GM18861 (cell line): ENCODE measurements at regions not wholly inside any gene's neighbourhood (a gene's known extent, or its start where the extent isn't known, plus 50 kb on each side); places are given as distances from the start of the nearest gene placed in this dataset.
"Not testable (repeated sequence)": the region's sequence is repeated elsewhere in the genome, so short reads cannot be mapped to it uniquely, and the experiment has no call there.

ENCODE experiments used
- ATAC-seq: cut with Tn5 transposase; IDR thresholded peaks from one replicate; pipeline ENCODE4 v1.9.1; 2021; ENCODE audit not compliant: unreplicated experiment

DNA sequence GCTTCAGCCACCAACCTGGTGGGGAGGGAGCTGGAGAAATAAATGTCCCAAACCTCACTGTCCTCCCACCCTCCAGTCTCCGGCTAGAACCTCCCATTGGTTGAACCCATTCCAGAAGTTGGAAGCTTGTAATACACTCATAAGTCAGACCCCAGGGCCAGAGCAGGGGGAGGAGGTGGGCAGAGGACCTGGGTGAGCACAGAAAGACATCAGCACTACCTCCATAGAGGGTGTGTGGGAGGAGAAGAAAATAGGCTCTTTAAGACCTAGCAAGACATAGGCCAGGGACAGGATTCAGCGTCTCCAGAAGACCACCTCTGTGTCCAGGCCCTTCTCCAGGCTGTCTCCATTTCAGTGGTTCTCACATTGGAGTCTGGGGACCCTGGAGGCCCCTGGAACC is 73.3 kb upstream of the TOP1 start:
- ATAC-seq = no peak

- ATAC-seq = not testable (repeated sequence)
Measured at GRCh38 chr20:40955826-40956225, 72.8 kb upstream of the TOP1 start.

- no peak for ATAC-seq
Measured at GRCh38 chr20:40956542-40957264, 71.9 kb upstream of the TOP1 start.

DNA sequence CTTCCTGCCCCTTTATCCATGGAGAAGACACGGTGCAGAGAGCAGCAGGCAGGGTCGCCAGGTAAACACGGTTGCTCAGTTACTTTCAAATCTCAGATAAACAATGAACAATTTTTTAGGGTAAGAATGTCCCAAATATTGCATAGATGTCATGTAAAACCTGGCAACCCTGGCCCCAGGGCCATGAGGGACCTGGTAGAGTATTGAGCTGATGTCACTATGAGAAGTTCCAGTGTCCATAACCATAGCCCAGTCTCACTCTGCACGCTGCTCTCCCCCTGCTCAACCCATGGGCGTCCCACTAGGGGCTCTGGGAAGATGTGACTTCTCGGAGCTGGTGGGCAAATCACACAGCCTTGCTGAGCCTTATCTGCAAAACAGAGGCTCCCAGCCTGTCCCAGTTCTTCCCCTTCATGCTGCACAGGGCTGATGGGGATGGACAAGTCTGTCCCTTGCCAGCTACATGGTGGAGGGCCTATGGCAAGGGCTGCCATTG is 71.3 kb upstream of the TOP1 start:
- ATAC-seq = no peak

DNA sequence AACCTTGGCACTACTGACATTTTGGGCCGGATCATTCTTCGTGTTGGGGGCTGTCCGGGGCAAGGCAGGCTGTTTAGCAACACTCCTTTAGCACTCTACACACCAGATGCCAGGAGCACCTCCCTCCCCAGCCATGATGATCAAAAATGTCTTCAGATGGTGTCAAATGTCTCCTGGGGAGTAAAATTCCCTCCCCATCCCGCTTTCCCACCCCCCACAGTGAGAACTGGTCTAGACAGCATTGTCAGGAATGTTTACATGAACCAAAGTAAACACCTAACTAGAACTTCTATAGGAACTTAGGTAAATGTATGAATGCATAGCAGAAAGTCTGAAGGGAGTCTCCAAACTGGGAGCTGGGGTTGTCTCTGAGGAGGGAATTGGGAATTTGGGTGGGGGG is 70.0 kb upstream of the TOP1 start:
- no peak for ATAC-seq

DNA sequence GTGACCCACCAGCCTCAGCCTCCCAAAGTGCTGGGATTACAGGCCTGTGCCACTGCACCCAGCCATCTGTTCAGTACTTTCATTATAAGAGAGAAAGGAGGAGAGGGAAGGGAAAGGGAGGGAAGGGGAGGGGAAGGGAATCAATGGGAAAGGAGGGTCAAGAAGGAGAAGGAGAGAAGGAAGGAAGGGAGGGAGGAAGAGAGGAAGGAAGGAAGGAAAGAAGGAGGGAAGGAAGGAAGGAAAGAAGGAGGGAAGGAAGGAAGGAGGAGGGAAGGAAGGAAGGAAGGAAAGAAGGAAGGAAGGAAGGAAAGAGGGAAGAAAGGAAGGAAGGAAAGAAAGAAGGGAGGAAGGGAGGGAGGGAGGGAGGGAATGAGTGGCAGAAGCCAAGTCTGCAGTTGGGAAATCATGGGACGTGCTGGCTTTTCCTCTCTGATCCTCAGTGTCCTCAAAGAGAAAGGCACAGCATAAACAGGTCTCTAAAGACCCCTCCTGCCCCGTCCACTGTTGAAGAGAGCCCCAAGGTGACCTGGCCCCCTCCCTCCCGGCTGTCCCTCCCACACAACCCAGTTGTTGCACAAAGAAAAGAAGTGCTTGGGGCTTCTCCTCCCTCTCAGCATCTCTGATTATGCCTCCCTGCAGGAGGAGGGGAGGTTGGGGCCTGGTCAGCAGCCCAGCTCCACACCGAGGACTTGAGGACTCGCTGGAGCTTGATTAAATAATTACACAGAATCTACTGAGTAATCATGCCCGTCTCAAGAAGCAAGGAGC is 69.1 kb upstream of the TOP1 start:
- no peak for ATAC-seq

- no peak for ATAC-seq
Measured at GRCh38 chr20:40960101-40960500, 68.5 kb upstream of the TOP1 start.

DNA sequence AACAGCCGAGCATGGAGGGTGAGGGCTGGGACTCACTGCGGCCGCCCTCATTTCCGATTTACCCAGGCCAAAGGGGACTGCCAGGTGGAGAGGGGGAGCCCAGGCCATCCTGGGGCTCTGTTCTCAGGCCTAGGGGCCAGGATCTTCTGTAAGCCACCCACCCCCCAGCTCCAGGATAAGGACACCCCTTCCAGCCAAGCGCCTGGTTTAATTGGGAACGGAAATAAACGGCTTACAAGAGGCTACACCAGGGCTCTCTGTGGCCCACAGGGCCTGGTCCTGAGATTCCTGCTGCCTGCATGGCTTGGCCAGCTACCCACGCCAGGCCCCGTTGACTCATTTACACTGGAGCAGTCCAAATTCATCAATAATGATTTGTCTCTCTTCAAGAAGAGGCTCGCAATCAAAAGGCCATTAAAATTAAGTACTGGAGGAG is 68.1 kb upstream of the TOP1 start:
- no peak for ATAC-seq

DNA sequence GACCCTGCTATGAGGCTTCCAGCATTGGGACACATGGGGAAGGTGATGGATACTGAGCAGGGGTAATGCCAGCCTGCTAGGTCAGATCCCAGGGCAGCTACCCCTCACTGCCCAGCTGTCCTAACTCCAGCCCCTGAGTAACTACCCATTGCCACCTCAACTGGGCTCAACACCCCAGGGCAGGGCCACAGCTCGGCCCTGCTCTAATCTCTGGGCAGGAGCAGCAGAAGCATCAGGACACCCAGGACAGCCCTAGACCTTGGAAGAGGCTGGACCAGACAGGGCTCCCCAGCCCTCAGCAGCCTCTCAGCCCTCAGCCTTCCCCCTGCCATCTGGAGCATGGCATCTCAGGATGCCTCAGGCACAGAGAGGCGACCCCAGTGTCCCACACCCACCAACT is 67.4 kb upstream of the TOP1 start:
- ATAC-seq = no peak

GRCh38 chr20:40961686-40962640 is 66.7 kb upstream of the TOP1 start:
- no peak for ATAC-seq

GRCh38 chr20:40962733-40963504 is 65.7 kb upstream of the TOP1 start:
- no peak for ATAC-seq

- ATAC-seq = no peak
Measured at GRCh38 chr20:40963505-40963845, 65.1 kb upstream of the TOP1 start.

DNA sequence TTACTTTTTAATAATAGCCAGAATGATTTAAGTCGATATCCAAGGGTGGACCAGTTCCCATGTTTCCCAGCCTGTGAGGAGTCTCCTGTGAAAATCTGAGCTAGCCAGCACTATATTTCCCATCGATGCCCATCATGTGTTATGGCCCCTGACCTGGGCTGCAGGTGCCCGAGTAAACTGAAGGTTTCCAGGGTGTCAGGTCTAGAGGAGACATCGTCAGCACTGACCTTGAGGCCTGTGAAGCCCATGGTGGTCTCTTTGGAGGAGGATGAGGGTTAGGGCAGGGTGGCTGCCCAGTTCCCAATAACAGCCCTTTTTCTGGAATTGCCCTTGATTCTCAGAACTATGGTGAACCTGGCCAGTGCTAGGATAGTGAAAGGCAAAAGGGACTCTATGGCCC is 63.0 kb upstream of the TOP1 start:
- ATAC-seq = no peak

GRCh38 chr20:40966103-40966502 is 62.5 kb upstream of the TOP1 start:
- peak; percentile 79 for ATAC-seq

- ATAC-seq = no peak
Measured at GRCh38 chr20:40966516-40967185, 62.0 kb upstream of the TOP1 start.

DNA sequence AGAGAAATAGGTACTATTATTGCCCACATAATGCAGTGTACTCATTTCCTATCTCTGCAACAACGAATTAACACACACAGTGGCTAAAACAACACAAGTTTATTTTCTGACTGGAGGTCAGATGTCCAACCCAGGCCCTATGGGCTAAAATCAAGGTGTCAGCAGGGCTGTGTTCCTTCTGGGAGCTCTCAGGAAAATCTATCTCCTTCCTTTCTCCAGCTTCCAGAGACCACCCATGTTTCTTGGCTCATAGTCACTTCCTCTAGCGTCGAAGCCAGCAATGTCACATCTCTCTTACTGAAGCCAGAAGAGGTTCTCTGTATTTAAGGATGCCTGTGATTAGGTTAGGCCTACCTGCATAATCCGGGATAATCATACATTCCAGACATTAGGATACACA is 60.9 kb upstream of the TOP1 start:
- ATAC-seq = no peak

GRCh38 chr20:40968816-40969562 is 59.6 kb upstream of the TOP1 start:
- not testable (repeated sequence) for ATAC-seq

GRCh38 chr20:40970218-40970617 is 58.4 kb upstream of the TOP1 start:
- ATAC-seq = no peak

- no peak for ATAC-seq
Measured at GRCh38 chr20:40977218-40977617, 51.4 kb upstream of the TOP1 start.
